KOPT-K1 (cell line): ENCODE measurements at regions not wholly inside any gene's neighbourhood (a gene's known extent, or its start where the extent isn't known, plus 50 kb on each side); places are given as distances from the start of the nearest gene placed in this dataset.
"Not testable (repeated sequence)": the region's sequence is repeated elsewhere in the genome, so short reads cannot be mapped to it uniquely, and the experiment has no call there.

Experiments used
- H3K27ac ChIP-seq: fragments of 200-600 bp; sonication (generic); 2 replicates; pipeline ENCODE4 v1.5.1; 2016; ENCODE audit warnings: antibody characterized with exemption, mild to moderate bottlenecking, low read depth, low read length; ENCODE audit not compliant: poor library complexity, severe bottlenecking
- H3K36me3 ChIP-seq: fragments of 200-600 bp; sonication (generic); 2 replicates; pipeline ENCODE4 v1.5.1; 2017; ENCODE audit warnings: antibody characterized with exemption, mild to moderate bottlenecking, low read length, moderate library complexity; ENCODE audit not compliant: insufficient read depth
- H3K9me3 ChIP-seq: fragments of 200-600 bp; sonication (generic); 2 replicates; pipeline ENCODE4 v1.5.1; 2017; ENCODE audit warnings: antibody characterized with exemption, low read length, mild to moderate bottlenecking; ENCODE audit not compliant: insufficient read depth, poor library complexity, severe bottlenecking

- H3K36me3 ChIP-seq: no peaks in the 10 kb centered on the region
- no peaks in the 10 kb centered on the region for H3K9me3 ChIP-seq
- no peak overlapping the region for H3K27ac ChIP-seq
These were observed 307.9 kb upstream of the SYT1 start for GRCh38 chr12:78556651-78557050.

- Histone ChIP-seq H3K36me3 (no peaks in the 10 kb centered on the region), H3K27ac (no peak overlapping the region), H3K9me3 (no peaks in the 10 kb centered on the region)
These were observed 305.2 kb upstream of the SYT1 start for GRCh38 chr12:78559416-78559815.

- Histone ChIP-seq H3K9me3 (no peaks in the 10 kb centered on the region), H3K27ac (no peak overlapping the region), H3K36me3 (no peaks in the 10 kb centered on the region)
These were observed 304.7 kb upstream of the SYT1 start for GRCh38 chr12:78559886-78560285.

- no peaks in the 10 kb centered on the region for H3K36me3 ChIP-seq
- no peak overlapping the region for H3K27ac ChIP-seq
- no peaks in the 10 kb centered on the region for H3K9me3 ChIP-seq
These were observed 303.9 kb upstream of the SYT1 start for GRCh38 chr12:78560633-78561032.

GRCh38 chr12:78562368-78563205, 302.0 kb upstream of the SYT1 start:
- Histone ChIP-seq H3K27ac (no peak overlapping the region), H3K9me3 (no peaks in the 10 kb centered on the region), H3K36me3 (no peaks in the 10 kb centered on the region)

GRCh38 chr12:78563826-78564225, 300.7 kb upstream of the SYT1 start:
- Histone ChIP-seq H3K9me3 (no peaks in the 10 kb centered on the region), H3K36me3 (no peaks in the 10 kb centered on the region), H3K27ac (no peak overlapping the region)

- H3K9me3 ChIP-seq: no peaks in the 10 kb centered on the region
- H3K27ac ChIP-seq: no peak overlapping the region
- no peaks in the 10 kb centered on the region for H3K36me3 ChIP-seq
These were observed 298.1 kb upstream of the SYT1 start for GRCh38 chr12:78566456-78566855.

- no peaks in the 10 kb centered on the region for H3K9me3 ChIP-seq
- no peak overlapping the region for H3K27ac ChIP-seq
- no peaks in the 10 kb centered on the region for H3K36me3 ChIP-seq
These were observed 296.1 kb upstream of the SYT1 start for GRCh38 chr12:78568321-78569020.

- H3K36me3 ChIP-seq: no peaks in the 10 kb centered on the region
- H3K9me3 ChIP-seq: peaks cover 4% of the 10 kb centered on the region
- H3K27ac ChIP-seq: no peak overlapping the region
These were observed 292.6 kb upstream of the SYT1 start for GRCh38 chr12:78571953-78572352.

- not testable (repeated sequence) for H3K36me3 ChIP-seq, H3K9me3 ChIP-seq, H3K27ac ChIP-seq
These were observed 289.4 kb upstream of the SYT1 start for GRCh38 chr12:78575208-78575607.

- H3K27ac ChIP-seq: no peak overlapping the region
- H3K36me3 ChIP-seq: no peaks in the 10 kb centered on the region
- H3K9me3 ChIP-seq: peaks cover 11% of the 10 kb centered on the region
These were observed 284.7 kb upstream of the SYT1 start for GRCh38 chr12:78579846-78580245.

- Histone ChIP-seq H3K27ac (no peak overlapping the region), H3K36me3 (no peaks in the 10 kb centered on the region), H3K9me3 (peaks cover 12% of the 10 kb centered on the region)
These were observed 284.3 kb upstream of the SYT1 start for GRCh38 chr12:78580296-78580695.

- Histone ChIP-seq H3K36me3 (no peaks in the 10 kb centered on the region), H3K27ac (no peak overlapping the region), H3K9me3 (peaks cover 33% of the 10 kb centered on the region)
These were observed 279.9 kb upstream of the SYT1 start for GRCh38 chr12:78584695-78585094.

GRCh38 chr12:78585132-78585531, 279.4 kb upstream of the SYT1 start:
- Histone ChIP-seq H3K9me3 (peaks cover 33% of the 10 kb centered on the region), H3K36me3 (no peaks in the 10 kb centered on the region), H3K27ac (no peak overlapping the region)

GRCh38 chr12:78586790-78587189, 277.8 kb upstream of the SYT1 start:
- peaks cover 33% of the 10 kb centered on the region for H3K9me3 ChIP-seq
- no peaks in the 10 kb centered on the region for H3K36me3 ChIP-seq
- H3K27ac ChIP-seq: no peak overlapping the region

GRCh38 chr12:78599366-78599765, 265.2 kb upstream of the SYT1 start:
- Histone ChIP-seq H3K27ac (no peak overlapping the region), H3K36me3 (no peaks in the 10 kb centered on the region), H3K9me3 (peaks cover 14% of the 10 kb centered on the region)
